ENCODE measurements at regions not wholly inside any gene's neighbourhood (a gene's known extent, or its start where the extent isn't known, plus 50 kb on each side); places are given as distances from the start of the nearest gene placed in this dataset.
"Not testable (repeated sequence)": the region's sequence is repeated elsewhere in the genome, so short reads cannot be mapped to it uniquely, and the experiment has no call there.

GRCh38 chr9:74092491-74092834 is 404.7 kb upstream of the RORB start:
- no peak for DNase-seq (ENCODE audit: low read depth, low spot score)
- Mint-ChIP-seq H3K4me1 (peaks cover 3% of the 10 kb centered on the region), H3K36me3 (ENCODE audit: low read depth) (no peaks in the 10 kb centered on the region), H3K27me3 (ENCODE audit: low read depth) (peaks cover 20% of the 10 kb centered on the region), H3K9me3 (no peaks in the 10 kb centered on the region), H3K4me3 (no peak overlapping the region), H3K27ac (ENCODE audit: unreplicated experiment) (no peak overlapping the region)
- no peak for TF ChIP-seq CTCF (conservative IDR thresholded peaks at IDR 0.05)

GRCh38 chr9:74094037-74094436 is 403.1 kb upstream of the RORB start:
- H3K27ac Mint-ChIP-seq (ENCODE audit: unreplicated experiment); H3K27me3 Mint-ChIP-seq (ENCODE audit: low read depth); H3K36me3 Mint-ChIP-seq (ENCODE audit: low read depth); DNase-seq (ENCODE audit: low read depth, low spot score); H3K9me3 Mint-ChIP-seq; H3K4me3 Mint-ChIP-seq; H3K4me1 Mint-ChIP-seq: not testable (repeated sequence)

- H3K9me3 Mint-ChIP-seq = no peaks in the 10 kb centered on the region
- H3K27ac Mint-ChIP-seq (ENCODE audit: unreplicated experiment) = no peak overlapping the region
- peaks cover 2% of the 10 kb centered on the region for H3K27me3 Mint-ChIP-seq (ENCODE audit: low read depth)
- DNase-seq (ENCODE audit: low read depth, low spot score) = no peak
- H3K36me3 Mint-ChIP-seq (ENCODE audit: low read depth) = no peaks in the 10 kb centered on the region
- peaks cover 3% of the 10 kb centered on the region for H3K4me1 Mint-ChIP-seq
- no peak overlapping the region for H3K4me3 Mint-ChIP-seq
- no peak for TF ChIP-seq CTCF (conservative IDR thresholded peaks at IDR 0.05)
Measured at GRCh38 chr9:74094766-74095165, 402.4 kb upstream of the RORB start.

GRCh38 chr9:74095925-74096324 is 401.2 kb upstream of the RORB start:
- no peak for DNase-seq (ENCODE audit: low read depth, low spot score)
- H3K4me3 Mint-ChIP-seq = no peak overlapping the region
- no peaks in the 10 kb centered on the region for H3K36me3 Mint-ChIP-seq (ENCODE audit: low read depth)
- no peaks in the 10 kb centered on the region for H3K9me3 Mint-ChIP-seq
- peaks cover 3% of the 10 kb centered on the region for H3K4me1 Mint-ChIP-seq
- no peak for TF ChIP-seq CTCF (conservative IDR thresholded peaks at IDR 0.05)
- no peak overlapping the region for H3K27ac Mint-ChIP-seq (ENCODE audit: unreplicated experiment)
- H3K27me3 Mint-ChIP-seq (ENCODE audit: low read depth) = no peaks in the 10 kb centered on the region

GRCh38 chr9:74096420-74096819 is 400.7 kb upstream of the RORB start:
- Mint-ChIP-seq H3K36me3 (ENCODE audit: low read depth) (no peaks in the 10 kb centered on the region), H3K9me3 (no peaks in the 10 kb centered on the region), H3K27ac (ENCODE audit: unreplicated experiment) (no peak overlapping the region), H3K4me1 (peaks cover 2% of the 10 kb centered on the region), H3K4me3 (no peak overlapping the region), H3K27me3 (ENCODE audit: low read depth) (no peaks in the 10 kb centered on the region)
- TF ChIP-seq CTCF (conservative IDR thresholded peaks at IDR 0.05) = no peak
- DNase-seq (ENCODE audit: low read depth, low spot score) = no peak

- Mint-ChIP-seq H3K27ac (ENCODE audit: unreplicated experiment) (no peak overlapping the region), H3K9me3 (no peaks in the 10 kb centered on the region), H3K4me3 (no peak overlapping the region), H3K27me3 (ENCODE audit: low read depth) (no peaks in the 10 kb centered on the region), H3K36me3 (ENCODE audit: low read depth) (no peaks in the 10 kb centered on the region), H3K4me1 (no peaks in the 10 kb centered on the region)
- no peak for TF ChIP-seq CTCF (conservative IDR thresholded peaks at IDR 0.05)
- no peak for DNase-seq (ENCODE audit: low read depth, low spot score)
Measured at GRCh38 chr9:74100042-74100441, 397.1 kb upstream of the RORB start.

- H3K27ac Mint-ChIP-seq (ENCODE audit: unreplicated experiment) = not testable (repeated sequence)
Measured at GRCh38 chr9:74102148-74102547, 395.0 kb upstream of the RORB start.

More at GRCh38 chr9:74102148-74102547, 395.0 kb upstream of the RORB start:
- DNase-seq (ENCODE audit: low read depth, low spot score); H3K9me3 Mint-ChIP-seq; H3K36me3 Mint-ChIP-seq (ENCODE audit: low read depth); H3K4me1 Mint-ChIP-seq; H3K4me3 Mint-ChIP-seq; H3K27me3 Mint-ChIP-seq (ENCODE audit: low read depth): not testable (repeated sequence)

Data from neural crest cell (in vitro differentiated cells).